HG03469 (cell line): ENCODE measurements at regions not wholly inside any gene's neighbourhood (a gene's known extent, or its start where the extent isn't known, plus 50 kb on each side); places are given as distances from the start of the nearest gene placed in this dataset.

Experiments used
- ATAC-seq: cut with Tn5 transposase; IDR thresholded peaks from one replicate; pipeline ENCODE4 v1.9.1; 2021; ENCODE audit warnings: mild to moderate bottlenecking, moderate library complexity, moderate number of reproducible peaks; ENCODE audit not compliant: unreplicated experiment

DNA sequence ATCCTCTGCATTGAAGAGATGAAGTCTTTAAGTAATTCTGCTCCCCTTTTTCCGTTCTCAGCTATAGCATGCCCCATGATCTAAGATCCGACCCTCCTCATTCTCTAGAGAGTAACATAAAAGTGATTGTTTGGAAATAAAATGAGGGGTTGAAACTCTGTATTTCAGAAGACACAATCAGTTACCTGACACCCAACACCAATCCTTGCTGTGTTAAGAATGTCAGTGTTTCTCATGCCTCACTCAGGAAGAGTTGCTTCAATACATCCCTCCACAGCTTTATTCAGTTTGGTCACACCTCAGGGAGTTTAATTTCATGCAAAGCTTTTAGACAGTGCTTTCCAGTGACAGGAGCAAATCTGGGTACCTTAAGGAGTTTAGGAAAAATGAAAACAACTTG, 49.9 kb upstream of the RBBP8 start:
- no peak for ATAC-seq
